PC-3 (cell line): ENCODE measurements at regions not wholly inside any gene's neighbourhood (a gene's known extent, or its start where the extent isn't known, plus 50 kb on each side); places are given as distances from the start of the nearest gene placed in this dataset.
"Not testable (repeated sequence)": the region's sequence is repeated elsewhere in the genome, so short reads cannot be mapped to it uniquely, and the experiment has no call there.

ENCODE experiments used
- ATAC-seq: fragments of 200-7000 bp; cut with Tn5 transposase; 2 replicates; pipeline ENCODE4 v1.9.1; 2020; ENCODE audit warnings: mild to moderate bottlenecking, moderate library complexity
- BruUV-seq: library from RNA; stranded (reverse); fragments of 400-500 nt; replicated peaks from 2 replicates; lab custom pipeline; 2021; lab: Mats Ljungman, UMichigan
- CTCF ChIA-PET: fragments of 300-600 bp; sonication (Branson Sonifier 250); formaldehyde crosslinking; loops from one replicate; lab custom pipeline; 2022; ENCODE audit warnings: antibody characterized with exemption; lab: Charles Lee
- POLR2A ChIA-PET: fragments of 300-600 bp; sonication (Branson Sonifier 250); formaldehyde crosslinking; loops from one replicate; lab custom pipeline; 2022; ENCODE audit warnings: antibody characterized with exemption; ENCODE audit not compliant: unreplicated experiment; lab: Charles Lee
- DNase-seq: peaks from one replicate; pipeline ENCODE4 v3.0.0-alpha.2; 2015
- H2AFZ ChIP-seq: fragments of 300-600 bp; sonication (generic); 2 replicates; pipeline ENCODE4 v1.6.0; 2016; ENCODE audit warnings: antibody characterized with exemption, low read length
- H3F3A ChIP-seq: fragments of 300-600 bp; sonication (generic); one replicate; pipeline ENCODE4 v1.6.0; 2017; ENCODE audit warnings: antibody characterized with exemption, low read length, control low read depth, mild to moderate bottlenecking; ENCODE audit not compliant: unreplicated experiment
- H3K27ac ChIP-seq: fragments of 300-600 bp; sonication (generic); 2 replicates; pipeline ENCODE4 v1.5.1; 2016; ENCODE audit warnings: mild to moderate bottlenecking, low read length
- H3K27me3 ChIP-seq: fragments of 300-600 bp; sonication (generic); 2 replicates; pipeline ENCODE4 v1.6.1; 2016; ENCODE audit warnings: low read length, mixed read lengths
- H3K36me3 ChIP-seq: fragments of 300-600 bp; sonication (generic); 2 replicates; pipeline ENCODE4 v1.6.1; 2016; ENCODE audit warnings: low read depth, mixed run types, low read length, mixed read lengths
- H3K4me1 ChIP-seq: fragments of 300-600 bp; sonication (generic); 2 replicates; pipeline ENCODE4 v1.5.1; 2016; ENCODE audit warnings: low read length; ENCODE audit not compliant: insufficient read depth
- H3K4me2 ChIP-seq: fragments of 300-600 bp; sonication (generic); 2 replicates; pipeline ENCODE4 v1.6.0; 2016; ENCODE audit warnings: low read length
- H3K4me3 ChIP-seq: fragments of 300-600 bp; sonication (generic); 2 replicates; pipeline ENCODE4 v1.5.1; 2016; ENCODE audit warnings: mild to moderate bottlenecking, low read length, mixed read lengths
- H3K79me2 ChIP-seq: fragments of 300-600 bp; sonication (generic); 2 replicates; pipeline ENCODE4 v1.6.1; 2017; ENCODE audit warnings: low read length, mixed read lengths
- H3K9ac ChIP-seq: fragments of 300-600 bp; sonication (generic); 2 replicates; pipeline ENCODE4 v1.6.0; 2016; ENCODE audit warnings: mild to moderate bottlenecking, low read length
- H3K9me2 ChIP-seq: fragments of 300-600 bp; sonication (generic); replicated peaks from 2 replicates; pipeline ENCODE4 v1.6.1; 2016; ENCODE audit warnings: mixed run types, low read length, mixed read lengths
- H3K9me3 ChIP-seq: fragments of 300-600 bp; sonication (generic); 2 replicates; pipeline ENCODE4 v1.6.1; 2016; ENCODE audit warnings: low read length, mixed read lengths
- H4K20me1 ChIP-seq: fragments of 300-600 bp; sonication (generic); 2 replicates; pipeline ENCODE4 v1.6.1; 2016; ENCODE audit warnings: low read length, mixed read lengths
- CTCF ChIP-seq: fragments of 300-600 bp; sonication (generic); conservative IDR thresholded peaks from 2 replicates; pipeline ENCODE4 v1.5.1; 2017; ENCODE audit warnings: antibody characterized with exemption, low read depth, mild to moderate bottlenecking, low read length
- EZH2 ChIP-seq: fragments of 300-600 bp; sonication (generic); IDR thresholded peaks from one replicate; pipeline ENCODE4 v1.6.1; 2017; ENCODE audit warnings: antibody characterized with exemption, mild to moderate bottlenecking, low read length; ENCODE audit not compliant: unreplicated experiment
- EZH2phosphoT487 ChIP-seq: fragments of 300-600 bp; sonication (generic); IDR thresholded peaks from 2 replicates; pipeline ENCODE4 v1.6.1; 2018; ENCODE audit warnings: mild to moderate bottlenecking, antibody characterized with exemption, low read length, borderline replicate concordance
- intact Hi-C: fragments of 100-400 bp; cut with micrococcal nuclease; formaldehyde crosslinking; loops from 2 replicates; pipeline ENCODE4 v1.9.0; 2023

- Histone ChIP-seq H3K4me1 (no peaks in the 10 kb centered on the region), H3K4me3 (no peak overlapping the region), H3F3A (no peaks in the 10 kb centered on the region), H3K27ac (no peak overlapping the region), H2AFZ (no peak overlapping the region), H3K27me3 (no peaks in the 10 kb centered on the region), H4K20me1 (no peaks in the 10 kb centered on the region), H3K79me2 (no peaks in the 10 kb centered on the region), H3K9me3 (no peaks in the 10 kb centered on the region; the same call in 1 of the 2 replicates), H3K9me2 (no peaks in the 10 kb centered on the region), H3K36me3 (no peaks in the 10 kb centered on the region), H3K4me2 (no peak overlapping the region), H3K9ac (no peak overlapping the region)
- ATAC-seq (no peak), DNase-seq (no peak)
- TF ChIP-seq EZH2phosphoT487 (no peak), EZH2 (no peak), CTCF (no peak)
- POLR2A ChIA-PET: no interaction called here
- intact Hi-C loops: no loop called here
- CTCF ChIA-PET: no interaction called here
- BruUV-seq: no TSS peak
These were observed 143.0 kb upstream of the KCNK1 start for GRCh38 chr1:233470741-233471499.

- H3K4me1 ChIP-seq, BruUV-seq, H3K9me3 ChIP-seq, ATAC-seq, POLR2A ChIA-PET, DNase-seq, CTCF ChIA-PET, H3K27me3 ChIP-seq, H3K9me2 ChIP-seq, H3K79me2 ChIP-seq, H3K4me3 ChIP-seq, H3K27ac ChIP-seq, H4K20me1 ChIP-seq, H3K9ac ChIP-seq, H3K4me2 ChIP-seq, H3K36me3 ChIP-seq, H3F3A ChIP-seq, H2AFZ ChIP-seq: not testable (repeated sequence)
- intact Hi-C loops: loop anchor here (2.0 kb wide), 1 partner anchor 29 kb away; no protein-coding TSS in a partner anchor
These were observed 142.1 kb upstream of the KCNK1 start for GRCh38 chr1:233471851-233472250.

- H3K36me3 ChIP-seq, H2AFZ ChIP-seq, POLR2A ChIA-PET, H3K79me2 ChIP-seq, H3K4me3 ChIP-seq, H3K9me3 ChIP-seq, H3K27me3 ChIP-seq, H3F3A ChIP-seq, H3K4me2 ChIP-seq, H3K4me1 ChIP-seq, H3K9me2 ChIP-seq, BruUV-seq, H3K9ac ChIP-seq, CTCF ChIA-PET, H4K20me1 ChIP-seq: not testable (repeated sequence)
- intact Hi-C loops: loop anchor here (2.0 kb wide), 1 partner anchor 30 kb away; no protein-coding TSS in a partner anchor
- peak; percentile 24 for ATAC-seq
- H3K27ac ChIP-seq: 0 out of 2 replicates have a peak overlapping the region, but pooled peaks have one; percentile 22
- peak; percentile 16 for DNase-seq
These were observed 141.1 kb upstream of the KCNK1 start for GRCh38 chr1:233472796-233473195.
